ENCODE measurements at regions not wholly inside any gene's neighbourhood (a gene's known extent, or its start where the extent isn't known, plus 50 kb on each side); places are given as distances from the start of the nearest gene placed in this dataset.
"Not testable (repeated sequence)": the region's sequence is repeated elsewhere in the genome, so short reads cannot be mapped to it uniquely, and the experiment has no call there.

DNA sequence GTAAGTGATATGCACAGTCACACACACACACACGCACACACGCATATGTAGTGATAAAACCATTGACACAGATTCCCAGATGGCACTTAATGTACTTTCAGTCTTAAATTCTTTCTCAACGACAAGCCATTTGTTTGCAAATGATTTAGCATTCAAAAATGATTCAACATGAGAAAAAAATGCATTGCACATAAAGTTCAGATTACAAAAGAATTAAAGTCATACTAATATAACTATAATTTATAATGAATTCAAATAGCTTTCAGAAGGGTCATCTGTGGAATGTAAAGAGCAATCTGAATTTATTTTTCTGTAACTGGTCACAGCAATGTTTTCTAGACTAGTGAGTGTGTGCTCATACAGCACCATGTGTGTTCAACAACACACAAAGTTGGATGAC, 521.6 kb upstream of the ZNF337 start:
- DNase-seq (ENCODE audit: low spot score), result no peak
- ATAC-seq (ENCODE audit: low FRiP score), result no peak
- TF ChIP-seq, protein P1, sequence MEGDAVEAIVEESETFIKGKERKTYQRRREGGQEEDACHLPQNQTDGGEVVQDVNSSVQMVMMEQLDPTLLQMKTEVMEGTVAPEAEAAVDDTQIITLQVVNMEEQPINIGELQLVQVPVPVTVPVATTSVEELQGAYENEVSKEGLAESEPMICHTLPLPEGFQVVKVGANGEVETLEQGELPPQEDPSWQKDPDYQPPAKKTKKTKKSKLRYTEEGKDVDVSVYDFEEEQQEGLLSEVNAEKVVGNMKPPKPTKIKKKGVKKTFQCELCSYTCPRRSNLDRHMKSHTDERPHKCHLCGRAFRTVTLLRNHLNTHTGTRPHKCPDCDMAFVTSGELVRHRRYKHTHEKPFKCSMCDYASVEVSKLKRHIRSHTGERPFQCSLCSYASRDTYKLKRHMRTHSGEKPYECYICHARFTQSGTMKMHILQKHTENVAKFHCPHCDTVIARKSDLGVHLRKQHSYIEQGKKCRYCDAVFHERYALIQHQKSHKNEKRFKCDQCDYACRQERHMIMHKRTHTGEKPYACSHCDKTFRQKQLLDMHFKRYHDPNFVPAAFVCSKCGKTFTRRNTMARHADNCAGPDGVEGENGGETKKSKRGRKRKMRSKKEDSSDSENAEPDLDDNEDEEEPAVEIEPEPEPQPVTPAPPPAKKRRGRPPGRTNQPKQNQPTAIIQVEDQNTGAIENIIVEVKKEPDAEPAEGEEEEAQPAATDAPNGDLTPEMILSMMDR (IDR thresholded peaks at IDR 0.05), result no peak

DNA sequence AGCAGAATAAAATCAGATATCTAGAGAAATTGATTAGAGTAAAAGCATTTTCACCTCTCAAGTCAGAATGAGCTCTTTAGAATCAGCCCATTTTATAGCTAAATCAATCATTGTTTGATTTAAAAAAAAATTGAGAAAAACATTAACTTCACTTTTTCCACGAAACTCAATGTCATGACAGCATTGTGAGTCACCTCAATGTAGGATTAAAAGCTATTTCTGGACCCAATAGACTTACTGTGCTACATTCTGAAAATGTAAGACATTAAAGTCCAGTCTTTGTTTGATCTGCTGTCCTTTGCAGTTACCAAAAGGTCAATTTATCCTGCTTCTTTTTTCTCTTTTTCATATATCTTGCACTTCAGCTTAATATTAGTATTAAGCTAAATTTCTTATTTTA, 519.4 kb upstream of the ZNF337 start:
- ATAC-seq (ENCODE audit: low FRiP score), result no peak

DNA sequence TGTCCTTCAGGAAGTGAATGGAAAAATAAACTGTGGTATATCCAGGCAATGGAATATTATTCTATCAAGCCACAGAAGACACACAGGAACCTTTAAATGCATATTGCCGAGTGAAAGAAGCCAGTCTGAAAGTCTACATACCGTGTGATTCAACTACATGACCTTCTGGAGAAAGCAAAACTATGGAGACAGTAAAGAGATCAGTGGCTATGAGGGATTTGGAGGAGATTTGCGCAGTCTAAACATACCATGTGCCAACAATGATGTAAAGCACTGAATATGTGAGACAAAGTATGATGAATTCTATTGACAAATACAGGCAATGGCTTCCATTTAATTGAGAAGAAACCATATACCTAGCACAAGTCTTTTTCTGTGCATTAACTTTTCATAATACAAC, 518.3 kb upstream of the ZNF337 start:
- TF ChIP-seq, protein P1 (IDR thresholded peaks at IDR 0.05), result no peak
- DNase-seq (ENCODE audit: low spot score) (no peak), ATAC-seq (ENCODE audit: low FRiP score) (no peak)

More for the DNA sequence above, 519.4 kb upstream of the ZNF337 start:
- no peak for DNase-seq (ENCODE audit: low spot score)
- TF ChIP-seq, protein P1 (IDR thresholded peaks at IDR 0.05), result no peak

DNA sequence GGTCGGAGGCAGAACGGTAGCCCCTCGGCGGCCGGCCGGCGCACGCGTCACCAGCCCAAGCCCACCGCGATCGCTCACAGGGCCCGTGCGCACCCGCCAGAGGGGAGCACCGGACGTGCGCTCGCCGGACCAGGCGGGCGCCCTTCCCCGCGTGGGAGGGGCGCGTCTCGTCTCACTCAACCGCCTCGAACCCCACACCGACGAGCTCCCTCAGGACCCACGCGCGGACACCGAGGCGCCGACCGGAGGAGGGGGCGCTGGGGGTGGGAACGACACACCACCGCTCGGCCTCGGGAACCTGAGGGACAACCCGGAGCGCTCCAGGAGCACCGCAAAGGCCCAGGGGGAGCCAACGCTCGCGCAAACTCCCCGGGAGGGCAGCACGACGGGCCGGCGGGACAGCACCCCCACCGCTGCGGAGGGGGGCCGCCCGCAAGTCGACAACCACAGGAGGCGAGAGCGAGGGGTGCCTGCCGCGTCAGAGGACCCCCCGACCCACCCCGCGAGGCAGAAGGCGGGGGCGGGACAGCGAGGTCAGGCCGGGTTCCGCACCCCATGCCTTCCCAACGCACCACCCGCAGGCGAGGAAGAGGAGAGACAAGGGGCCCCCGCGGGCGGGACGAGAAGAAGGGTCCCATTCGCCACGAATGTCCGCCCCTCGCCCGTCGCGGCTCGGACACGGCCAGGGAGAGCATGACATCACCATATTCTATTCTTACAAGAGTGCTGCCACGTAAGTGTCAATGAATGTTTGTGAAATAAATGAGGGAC, 512.7 kb upstream of the ZNF337 start:
- TF ChIP-seq, protein P1 (IDR thresholded peaks at IDR 0.05), result no peak
- ATAC-seq (ENCODE audit: low FRiP score) (no peak), DNase-seq (ENCODE audit: low spot score) (no peak)

DNA sequence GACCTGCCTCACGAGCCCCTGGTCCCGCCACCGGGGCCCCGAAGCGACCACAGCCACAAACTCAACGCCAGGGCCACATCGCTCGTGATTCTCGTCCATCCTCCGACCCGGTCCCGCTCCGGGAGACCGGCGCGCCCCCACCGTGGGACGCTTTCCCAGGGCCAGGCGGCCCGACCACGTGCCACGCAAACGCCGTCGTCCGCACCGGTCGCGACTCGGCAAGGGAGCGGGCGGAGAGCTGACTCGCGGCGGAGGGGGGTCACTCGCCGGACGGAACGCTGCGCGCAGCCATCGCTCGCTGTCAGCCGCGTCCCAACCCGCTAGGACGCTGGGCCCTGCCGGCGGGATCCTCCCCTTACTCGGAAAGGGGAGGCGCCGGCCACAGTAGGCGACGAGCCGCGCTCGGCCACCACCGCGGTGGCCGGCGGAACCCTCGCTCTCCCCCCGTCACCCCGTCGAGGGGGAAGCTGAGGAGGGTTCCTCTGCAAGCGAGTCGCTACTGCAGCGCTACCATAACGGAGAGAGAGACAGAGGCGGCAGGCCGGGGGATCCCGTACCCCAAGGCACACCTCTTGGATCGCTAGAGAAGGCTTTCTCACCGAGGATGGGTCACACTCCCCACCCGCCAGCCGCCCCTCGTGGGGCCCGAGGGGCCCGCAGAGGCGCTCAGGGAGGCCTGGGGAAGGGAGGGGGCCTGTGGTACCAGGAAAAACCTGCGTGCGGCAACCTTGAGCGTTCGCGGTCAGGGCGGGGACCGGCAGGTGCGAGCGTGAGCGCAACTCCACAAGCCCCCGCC, 511.8 kb upstream of the ZNF337 start:
- no peak for DNase-seq (ENCODE audit: low spot score)
- no peak for ATAC-seq (ENCODE audit: low FRiP score)
- TF ChIP-seq, protein P1 (IDR thresholded peaks at IDR 0.05), result no peak

DNA sequence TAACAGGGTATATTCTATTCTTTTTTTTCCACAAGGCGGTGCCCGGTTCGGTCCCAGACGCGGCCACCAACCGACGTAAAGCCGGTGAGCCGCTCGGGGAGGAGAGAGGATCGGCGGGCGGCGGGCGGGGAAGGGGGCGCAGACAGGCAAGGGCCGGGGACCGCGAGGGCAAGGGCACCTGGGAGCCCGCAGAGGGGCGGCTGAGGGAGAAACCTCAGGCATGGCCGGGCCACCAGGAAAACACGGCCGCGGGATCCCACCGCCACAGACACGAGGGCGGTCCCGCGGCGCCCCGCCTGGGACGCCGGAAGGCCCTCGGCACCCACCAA, 511.3 kb upstream of the ZNF337 start:
- ATAC-seq (ENCODE audit: low FRiP score); DNase-seq (ENCODE audit: low spot score): not testable (repeated sequence)

DNA sequence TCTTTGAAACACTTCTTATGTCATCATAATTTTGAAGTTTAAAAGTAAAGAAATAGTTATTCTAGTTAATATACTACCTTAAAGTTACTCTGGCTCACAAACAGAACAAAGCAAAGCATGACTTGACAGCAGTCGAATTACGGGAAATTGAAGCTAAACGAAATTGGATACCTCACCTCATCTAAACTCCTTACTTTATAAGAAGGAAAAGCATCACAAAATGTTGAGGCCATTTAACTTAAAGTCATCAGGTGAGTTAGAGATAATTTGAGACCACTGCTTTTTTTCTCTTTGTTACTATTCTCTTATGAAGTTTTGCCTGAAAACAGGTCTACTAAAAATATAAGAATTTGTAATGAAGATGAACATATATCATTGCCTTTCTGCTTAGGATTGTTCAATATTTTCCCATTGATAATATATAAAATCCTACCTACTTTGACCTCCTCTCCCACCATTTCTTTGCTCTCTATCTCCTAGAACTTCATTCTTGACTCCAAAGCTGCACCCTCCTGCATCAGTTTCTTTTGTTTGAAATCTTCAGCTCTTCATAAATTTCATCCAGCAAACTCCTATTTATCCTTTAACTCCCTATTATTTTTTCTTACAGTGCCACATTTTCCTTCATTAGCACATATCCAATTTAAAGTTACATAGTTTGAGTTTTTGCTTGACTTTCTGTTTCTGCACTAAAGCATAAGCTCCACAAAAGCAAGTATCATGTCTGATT, 510.7 kb upstream of the ZNF337 start:
- ATAC-seq (ENCODE audit: low FRiP score) (no peak), DNase-seq (ENCODE audit: low spot score) (no peak)
- TF ChIP-seq, protein P1 (IDR thresholded peaks at IDR 0.05), result no peak

All from omental fat pad (tissue), 3 donors.